PC-3 (cell line): ENCODE measurements at regions not wholly inside any gene's neighbourhood (a gene's known extent, or its start where the extent isn't known, plus 50 kb on each side); places are given as distances from the start of the nearest gene placed in this dataset.
"Not testable (repeated sequence)": the region's sequence is repeated elsewhere in the genome, so short reads cannot be mapped to it uniquely, and the experiment has no call there.

ENCODE experiments used
- EZH2 ChIP-seq: fragments of 300-600 bp; sonication (generic); IDR thresholded peaks from one replicate; pipeline ENCODE4 v1.6.1; 2017; ENCODE audit warnings: antibody characterized with exemption, mild to moderate bottlenecking, low read length; ENCODE audit not compliant: unreplicated experiment
- EZH2phosphoT487 ChIP-seq: fragments of 300-600 bp; sonication (generic); IDR thresholded peaks from 2 replicates; pipeline ENCODE4 v1.6.1; 2018; ENCODE audit warnings: mild to moderate bottlenecking, antibody characterized with exemption, low read length, borderline replicate concordance
- TF ChIP-seq, protein P1 (sequence below): fragments of 300-600 bp; sonication (generic); conservative IDR thresholded peaks from 2 replicates; pipeline ENCODE4 v1.5.1; 2017; ENCODE audit warnings: antibody characterized with exemption, low read depth, mild to moderate bottlenecking, low read length

GRCh38 chr16:88200154-88200895, 182.4 kb upstream of the ZNF469 start:
- TF ChIP-seq, protein P1, sequence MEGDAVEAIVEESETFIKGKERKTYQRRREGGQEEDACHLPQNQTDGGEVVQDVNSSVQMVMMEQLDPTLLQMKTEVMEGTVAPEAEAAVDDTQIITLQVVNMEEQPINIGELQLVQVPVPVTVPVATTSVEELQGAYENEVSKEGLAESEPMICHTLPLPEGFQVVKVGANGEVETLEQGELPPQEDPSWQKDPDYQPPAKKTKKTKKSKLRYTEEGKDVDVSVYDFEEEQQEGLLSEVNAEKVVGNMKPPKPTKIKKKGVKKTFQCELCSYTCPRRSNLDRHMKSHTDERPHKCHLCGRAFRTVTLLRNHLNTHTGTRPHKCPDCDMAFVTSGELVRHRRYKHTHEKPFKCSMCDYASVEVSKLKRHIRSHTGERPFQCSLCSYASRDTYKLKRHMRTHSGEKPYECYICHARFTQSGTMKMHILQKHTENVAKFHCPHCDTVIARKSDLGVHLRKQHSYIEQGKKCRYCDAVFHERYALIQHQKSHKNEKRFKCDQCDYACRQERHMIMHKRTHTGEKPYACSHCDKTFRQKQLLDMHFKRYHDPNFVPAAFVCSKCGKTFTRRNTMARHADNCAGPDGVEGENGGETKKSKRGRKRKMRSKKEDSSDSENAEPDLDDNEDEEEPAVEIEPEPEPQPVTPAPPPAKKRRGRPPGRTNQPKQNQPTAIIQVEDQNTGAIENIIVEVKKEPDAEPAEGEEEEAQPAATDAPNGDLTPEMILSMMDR, result not testable (repeated sequence)
- TF ChIP-seq EZH2, EZH2phosphoT487: not testable (repeated sequence)
